SK-N-MC (cell line): ENCODE measurements at regions not wholly inside any gene's neighbourhood (a gene's known extent, or its start where the extent isn't known, plus 50 kb on each side); places are given as distances from the start of the nearest gene placed in this dataset.

Source experiments
- EZH2 ChIP-seq: fragments of 200-600 bp; sonication (generic); IDR thresholded peaks from one replicate; pipeline ENCODE4 v1.6.1; 2017; ENCODE audit warnings: antibody characterized with exemption
- POLR2AphosphoS5 ChIP-seq: IDR thresholded peaks from 2 replicates; pipeline ENCODE4 v1.6.1; 2012; ENCODE audit warnings: mild to moderate bottlenecking, low read depth, low read length, borderline replicate concordance

- TF ChIP-seq POLR2AphosphoS5: no peak
- no peak for TF ChIP-seq EZH2
These were observed 292.4 kb upstream of the FOXF1 start for GRCh38 chr16:86217891-86218270.
